Astrocyte of the cerebellum (primary cell): ENCODE measurements at regions not wholly inside any gene's neighbourhood (a gene's known extent, or its start where the extent isn't known, plus 50 kb on each side); places are given as distances from the start of the nearest gene placed in this dataset.

Source experiments
- DNase-seq: peaks from one replicate; pipeline ENCODE4 v3.0.0-alpha.2; 2011; ENCODE audit warnings: low read depth
- H3K4me3 ChIP-seq: 2 replicates; pipeline ENCODE4 v1.5.1; 2011; ENCODE audit warnings: mild to moderate bottlenecking, low read depth, low read length, moderate library complexity
- CTCF ChIP-seq: IDR thresholded peaks from 2 replicates; pipeline ENCODE4 v1.5.1; 2012; ENCODE audit warnings: low read length, low read depth, moderate library complexity, mild to moderate bottlenecking; ENCODE audit errors: missing control alignments
- in situ Hi-C: cut with HindIII; loops from 2 replicates; pipeline ENCODE4 v1.10.0; 2017; ENCODE audit warnings: low sequenced_read_pairs

- no peak overlapping the region for H3K4me3 ChIP-seq
- no peak for TF ChIP-seq CTCF
- in situ Hi-C loops: no loop called here
- no peak for DNase-seq
Observed at GRCh38 chr16:8241408-8241807, 348.9 kb downstream of the TMEM114 start.

- in situ Hi-C loops: no loop called here
- TF ChIP-seq CTCF: no peak
Observed at GRCh38 chr16:8239443-8239842, 350.9 kb downstream of the TMEM114 start.

GRCh38 chr16:8237452-8237851, 352.9 kb downstream of the TMEM114 start:
- H3K4me3 ChIP-seq: no peak overlapping the region
- no peak for DNase-seq
- no peak for TF ChIP-seq CTCF
- in situ Hi-C loops: no loop called here

More at GRCh38 chr16:8239443-8239842, 350.9 kb downstream of the TMEM114 start:
- DNase-seq: no peak
- no peak overlapping the region for H3K4me3 ChIP-seq

- H3K4me3 ChIP-seq: no peak overlapping the region
- DNase-seq: no peak
- TF ChIP-seq CTCF: no peak
- in situ Hi-C loops: no loop called here
Observed at GRCh38 chr16:8236816-8237215, 353.5 kb downstream of the TMEM114 start.

- no peak for DNase-seq
- no peak overlapping the region for H3K4me3 ChIP-seq
- in situ Hi-C loops: no loop called here
- no peak for TF ChIP-seq CTCF
Observed at GRCh38 chr16:8230497-8230896, 359.8 kb downstream of the TMEM114 start.

GRCh38 chr16:8229011-8229520, 361.2 kb downstream of the TMEM114 start:
- H3K4me3 ChIP-seq: no peak overlapping the region
- DNase-seq: no peak
- in situ Hi-C loops: no loop called here
- no peak for TF ChIP-seq CTCF

GRCh38 chr16:8217201-8217600, 373.1 kb downstream of the TMEM114 start:
- TF ChIP-seq CTCF: no peak
- H3K4me3 ChIP-seq: no peak overlapping the region
- no peak for DNase-seq
- in situ Hi-C loops: no loop called here
